ENCODE measurements at regions not wholly inside any gene's neighbourhood (a gene's known extent, or its start where the extent isn't known, plus 50 kb on each side); places are given as distances from the start of the nearest gene placed in this dataset.
"Not testable (repeated sequence)": the region's sequence is repeated elsewhere in the genome, so short reads cannot be mapped to it uniquely, and the experiment has no call there.

DNA sequence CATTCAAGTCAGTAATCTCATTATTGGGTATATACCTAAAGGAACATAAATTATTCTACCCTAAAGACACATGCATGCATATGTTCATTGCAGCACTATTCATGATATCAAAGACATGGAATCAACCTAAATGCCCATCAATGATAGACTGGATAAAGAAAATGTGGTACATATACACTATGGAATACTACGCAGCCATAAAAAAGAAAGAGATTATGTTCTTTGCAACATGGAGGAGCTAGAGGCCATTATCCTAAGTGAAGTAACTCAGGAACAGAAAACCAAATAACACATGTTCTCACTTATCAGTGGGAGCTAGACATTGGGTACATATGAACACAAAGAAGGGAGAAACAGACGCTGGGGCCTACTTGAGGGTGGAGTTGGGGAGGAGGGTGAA is 471.4 kb downstream of the SIPA1L2 start:
- not testable (repeated sequence) for TF ChIP-seq POLR2A (IDR thresholded peaks at IDR 0.05; ENCODE audit: low read depth, low read length); TAF1 (IDR thresholded peaks at IDR 0.05; ENCODE audit: low read depth, low read length); POLR2AphosphoS5 (IDR thresholded peaks at IDR 0.05; ENCODE audit: low read depth, low read length); SPI1 (IDR thresholded peaks at IDR 0.05; ENCODE audit: low read depth, low read length); PAX5 (IDR thresholded peaks at IDR 0.05; ENCODE audit: insufficient read depth, low read length, severe bottlenecking)
